SK-N-SH treated with all-trans-retinoic acid at 6 μM for 48 hours (cell line): ENCODE measurements at regions not wholly inside any gene's neighbourhood (a gene's known extent, or its start where the extent isn't known, plus 50 kb on each side); places are given as distances from the start of the nearest gene placed in this dataset.

Experiments
- ATAC-seq: fragments of 200-7000 bp; cut with Tn5 transposase; 3 replicates; pipeline ENCODE4 v1.9.1; 2020; ENCODE audit warnings: mild to moderate bottlenecking, moderate library complexity
- ARNTL ChIP-seq: fragments of 450-650 bp; formaldehyde crosslinking; IDR thresholded peaks from 2 replicates; pipeline ENCODE4 v1.5.0; 2020; ENCODE audit warnings: low read depth, mild to moderate bottlenecking, moderate library complexity, borderline replicate concordance
- BACH2 ChIP-seq: fragments of 250-450 bp; sonication (Bioruptor Pico); IDR thresholded peaks from 2 replicates; pipeline ENCODE4 v1.9.0; 2021; ENCODE audit warnings: mild to moderate bottlenecking, borderline replicate concordance
- CREB5 ChIP-seq: fragments of 250-450 bp; sonication (Bioruptor Pico); IDR thresholded peaks from 2 replicates; pipeline ENCODE4 v1.5.1; 2020; ENCODE audit warnings: low read depth, mild to moderate bottlenecking, moderate library complexity
- CSDC2 ChIP-seq: fragments of 250-450 bp; sonication (Bioruptor Pico); IDR thresholded peaks from 2 replicates; pipeline ENCODE4 v1.5.0; 2020; ENCODE audit warnings: mild to moderate bottlenecking, moderate library complexity
- ESRRG ChIP-seq: fragments of 250-450 bp; sonication (Bioruptor Pico); IDR thresholded peaks from 2 replicates; pipeline ENCODE4 v1.6.1; 2021; ENCODE audit warnings: mild to moderate bottlenecking
- GLIS3 ChIP-seq: fragments of 250-450 bp; sonication (Bioruptor Pico); IDR thresholded peaks from 2 replicates; pipeline ENCODE4 v1.5.0; 2020; ENCODE audit warnings: mild to moderate bottlenecking, moderate library complexity
- ISL1 ChIP-seq: fragments of 250-450 bp; sonication (Bioruptor Pico); IDR thresholded peaks from 2 replicates; pipeline ENCODE4 v2.1.2; 2022; ENCODE audit warnings: mild to moderate bottlenecking, moderate library complexity
- OSR1 ChIP-seq: fragments of 250-450 bp; sonication (Bioruptor Pico); IDR thresholded peaks from 2 replicates; pipeline ENCODE4 v1.8.0; 2022; ENCODE audit warnings: moderate library complexity, mild to moderate bottlenecking, inconsistent platforms
- PPARA ChIP-seq: fragments of 250-450 bp; sonication (Bioruptor Pico); IDR thresholded peaks from 2 replicates; pipeline ENCODE4 v1.5.0; 2020; ENCODE audit warnings: mild to moderate bottlenecking, borderline replicate concordance
- RARB ChIP-seq: fragments of 250-450 bp; sonication (Bioruptor Pico); IDR thresholded peaks from 2 replicates; pipeline ENCODE4 v1.8.0; 2021; ENCODE audit warnings: mild to moderate bottlenecking, moderate library complexity
- SNAI2 ChIP-seq: fragments of 250-450 bp; sonication (Bioruptor Pico); IDR thresholded peaks from 2 replicates; pipeline ENCODE4 v1.5.0; 2020; ENCODE audit warnings: mild to moderate bottlenecking, moderate library complexity
- TCF4 ChIP-seq: fragments of 250-450 bp; sonication (Bioruptor Pico); IDR thresholded peaks from 2 replicates; pipeline ENCODE4 v1.8.0; 2021; ENCODE audit warnings: mild to moderate bottlenecking, moderate library complexity, borderline replicate concordance
- TOX ChIP-seq: fragments of 250-450 bp; sonication (Bioruptor Pico); IDR thresholded peaks from 2 replicates; pipeline ENCODE4 v1.8.0; 2021; ENCODE audit warnings: mild to moderate bottlenecking, moderate library complexity, borderline replicate concordance
- ZC3H10 ChIP-seq: fragments of 250-450 bp; sonication (Bioruptor Pico); IDR thresholded peaks from 2 replicates; pipeline ENCODE4 v1.5.1; 2021; ENCODE audit warnings: mild to moderate bottlenecking, moderate library complexity
- ZFP3 ChIP-seq: fragments of 250-450 bp; sonication (Bioruptor Pico); IDR thresholded peaks from 2 replicates; pipeline ENCODE4 v1.5.0; 2020; ENCODE audit warnings: mild to moderate bottlenecking, moderate library complexity
- ZFP30 ChIP-seq: fragments of 450-650 bp; formaldehyde crosslinking; IDR thresholded peaks from 2 replicates; pipeline ENCODE4 v1.5.0; 2022; ENCODE audit warnings: mild to moderate bottlenecking, moderate library complexity
- ZNF565 ChIP-seq: fragments of 450-650 bp; formaldehyde crosslinking; conservative IDR thresholded peaks from 2 replicates; pipeline ENCODE4 v1.5.0; 2020; ENCODE audit warnings: low read depth, mild to moderate bottlenecking, moderate library complexity
- ZNF70 ChIP-seq: fragments of 450-650 bp; formaldehyde crosslinking; IDR thresholded peaks from 2 replicates; pipeline ENCODE4 v1.5.0; 2020; ENCODE audit warnings: mild to moderate bottlenecking, moderate library complexity
- ZNF8 ChIP-seq: fragments of 450-650 bp; formaldehyde crosslinking; IDR thresholded peaks from 2 replicates; pipeline ENCODE4 v1.5.0; 2020; ENCODE audit warnings: mild to moderate bottlenecking, moderate library complexity
- TF ChIP-seq, protein P1 (sequence below): fragments of 250-450 bp; sonication (Bioruptor Pico); IDR thresholded peaks from 2 replicates; pipeline ENCODE4 v1.5.1; 2021; ENCODE audit warnings: mild to moderate bottlenecking, moderate library complexity
- TF ChIP-seq, protein P2 (sequence below): fragments of 250-450 bp; sonication (Bioruptor Pico); IDR thresholded peaks from 2 replicates; pipeline ENCODE4 v1.8.0; 2021; ENCODE audit warnings: low read depth, mild to moderate bottlenecking, moderate library complexity, borderline replicate concordance
- TF ChIP-seq, protein P3 (sequence below): fragments of 250-450 bp; sonication (Bioruptor Pico); IDR thresholded peaks from 2 replicates; pipeline ENCODE4 v1.5.0; 2020; ENCODE audit warnings: mild to moderate bottlenecking, moderate library complexity
- TF ChIP-seq, protein P4 (sequence below): fragments of 250-450 bp; sonication (Bioruptor Pico); IDR thresholded peaks from 2 replicates; pipeline ENCODE4 v1.8.0; 2020; ENCODE audit warnings: mild to moderate bottlenecking, moderate library complexity, borderline replicate concordance

- TF ChIP-seq ZNF565 (CRISPR knock-in tag) (no peak), CREB5 (CRISPR knock-in tag) (no peak), CSDC2 (CRISPR knock-in tag) (no peak), ISL1 (no peak), PPARA (CRISPR knock-in tag) (no peak)
These were observed 69.1 kb upstream of the PTCH1 start for GRCh38 chr9:95585824-95586223.

DNA sequence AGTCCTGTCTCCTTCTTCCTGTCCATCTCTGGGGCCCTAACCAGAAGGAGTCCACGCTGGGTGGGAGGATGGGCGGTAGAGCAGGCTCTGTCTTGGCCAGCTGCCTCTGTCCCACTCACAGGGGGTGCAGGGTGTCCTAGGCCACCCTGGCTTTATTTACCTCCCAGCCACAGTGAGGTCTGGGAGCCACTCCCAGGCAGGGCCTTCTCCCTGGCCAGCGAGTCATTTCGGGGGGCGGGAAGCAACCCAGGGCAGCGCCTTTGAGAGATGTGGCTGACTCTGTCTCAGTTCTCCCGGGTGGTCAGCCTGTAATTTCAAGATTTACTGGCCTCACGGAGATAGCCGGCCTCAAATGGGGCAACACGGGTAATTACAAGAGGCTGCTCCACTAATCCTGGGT is 67.4 kb upstream of the PTCH1 start:
- ATAC-seq, result no peak
- TF ChIP-seq, protein P1, sequence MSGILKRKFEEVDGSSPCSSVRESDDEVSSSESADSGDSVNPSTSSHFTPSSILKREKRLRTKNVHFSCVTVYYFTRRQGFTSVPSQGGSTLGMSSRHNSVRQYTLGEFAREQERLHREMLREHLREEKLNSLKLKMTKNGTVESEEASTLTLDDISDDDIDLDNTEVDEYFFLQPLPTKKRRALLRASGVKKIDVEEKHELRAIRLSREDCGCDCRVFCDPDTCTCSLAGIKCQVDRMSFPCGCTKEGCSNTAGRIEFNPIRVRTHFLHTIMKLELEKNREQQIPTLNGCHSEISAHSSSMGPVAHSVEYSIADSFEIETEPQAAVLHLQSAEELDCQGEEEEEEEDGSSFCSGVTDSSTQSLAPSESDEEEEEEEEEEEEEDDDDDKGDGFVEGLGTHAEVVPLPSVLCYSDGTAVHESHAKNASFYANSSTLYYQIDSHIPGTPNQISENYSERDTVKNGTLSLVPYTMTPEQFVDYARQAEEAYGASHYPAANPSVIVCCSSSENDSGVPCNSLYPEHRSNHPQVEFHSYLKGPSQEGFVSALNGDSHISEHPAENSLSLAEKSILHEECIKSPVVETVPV, result no peak
- TF ChIP-seq, protein P2, sequence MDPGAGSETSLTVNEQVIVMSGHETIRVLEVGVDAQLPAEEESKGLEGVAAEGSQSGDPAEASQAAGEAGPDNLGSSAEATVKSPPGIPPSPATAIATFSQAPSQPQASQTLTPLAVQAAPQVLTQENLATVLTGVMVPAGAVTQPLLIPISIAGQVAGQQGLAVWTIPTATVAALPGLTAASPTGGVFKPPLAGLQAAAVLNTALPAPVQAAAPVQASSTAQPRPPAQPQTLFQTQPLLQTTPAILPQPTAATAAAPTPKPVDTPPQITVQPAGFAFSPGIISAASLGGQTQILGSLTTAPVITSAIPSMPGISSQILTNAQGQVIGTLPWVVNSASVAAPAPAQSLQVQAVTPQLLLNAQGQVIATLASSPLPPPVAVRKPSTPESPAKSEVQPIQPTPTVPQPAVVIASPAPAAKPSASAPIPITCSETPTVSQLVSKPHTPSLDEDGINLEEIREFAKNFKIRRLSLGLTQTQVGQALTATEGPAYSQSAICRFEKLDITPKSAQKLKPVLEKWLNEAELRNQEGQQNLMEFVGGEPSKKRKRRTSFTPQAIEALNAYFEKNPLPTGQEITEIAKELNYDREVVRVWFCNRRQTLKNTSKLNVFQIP, result no peak
- no peak for TF ChIP-seq TOX (CRISPR knock-in tag)
- no peak for TF ChIP-seq CREB5 (CRISPR knock-in tag)
- TF ChIP-seq PPARA (CRISPR knock-in tag), result no peak
- TF ChIP-seq OSR1 (CRISPR knock-in tag), result no peak
- TF ChIP-seq ZFP30 (CRISPR knock-in tag), result no peak
- TF ChIP-seq ZC3H10, result no peak
- no peak for TF ChIP-seq RARB (CRISPR knock-in tag)
- no peak for TF ChIP-seq CSDC2 (CRISPR knock-in tag)
- no peak for TF ChIP-seq ZNF8 (CRISPR knock-in tag)
- TF ChIP-seq BACH2 (CRISPR knock-in tag), result no peak
- TF ChIP-seq SNAI2 (CRISPR knock-in tag), result no peak
- TF ChIP-seq GLIS3 (CRISPR knock-in tag), result no peak
- TF ChIP-seq, protein P3, sequence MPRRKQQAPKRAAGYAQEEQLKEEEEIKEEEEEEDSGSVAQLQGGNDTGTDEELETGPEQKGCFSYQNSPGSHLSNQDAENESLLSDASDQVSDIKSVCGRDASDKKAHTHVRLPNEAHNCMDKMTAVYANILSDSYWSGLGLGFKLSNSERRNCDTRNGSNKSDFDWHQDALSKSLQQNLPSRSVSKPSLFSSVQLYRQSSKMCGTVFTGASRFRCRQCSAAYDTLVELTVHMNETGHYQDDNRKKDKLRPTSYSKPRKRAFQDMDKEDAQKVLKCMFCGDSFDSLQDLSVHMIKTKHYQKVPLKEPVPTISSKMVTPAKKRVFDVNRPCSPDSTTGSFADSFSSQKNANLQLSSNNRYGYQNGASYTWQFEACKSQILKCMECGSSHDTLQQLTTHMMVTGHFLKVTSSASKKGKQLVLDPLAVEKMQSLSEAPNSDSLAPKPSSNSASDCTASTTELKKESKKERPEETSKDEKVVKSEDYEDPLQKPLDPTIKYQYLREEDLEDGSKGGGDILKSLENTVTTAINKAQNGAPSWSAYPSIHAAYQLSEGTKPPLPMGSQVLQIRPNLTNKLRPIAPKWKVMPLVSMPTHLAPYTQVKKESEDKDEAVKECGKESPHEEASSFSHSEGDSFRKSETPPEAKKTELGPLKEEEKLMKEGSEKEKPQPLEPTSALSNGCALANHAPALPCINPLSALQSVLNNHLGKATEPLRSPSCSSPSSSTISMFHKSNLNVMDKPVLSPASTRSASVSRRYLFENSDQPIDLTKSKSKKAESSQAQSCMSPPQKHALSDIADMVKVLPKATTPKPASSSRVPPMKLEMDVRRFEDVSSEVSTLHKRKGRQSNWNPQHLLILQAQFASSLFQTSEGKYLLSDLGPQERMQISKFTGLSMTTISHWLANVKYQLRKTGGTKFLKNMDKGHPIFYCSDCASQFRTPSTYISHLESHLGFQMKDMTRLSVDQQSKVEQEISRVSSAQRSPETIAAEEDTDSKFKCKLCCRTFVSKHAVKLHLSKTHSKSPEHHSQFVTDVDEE (CRISPR knock-in tag), result no peak
- TF ChIP-seq ZNF70 (CRISPR knock-in tag), result no peak
- no peak for TF ChIP-seq ESRRG (CRISPR knock-in tag)
- TF ChIP-seq, all 23 proteins: peak for 0

More at GRCh38 chr9:95585824-95586223, 69.1 kb upstream of the PTCH1 start:
- no peak for ATAC-seq

DNA sequence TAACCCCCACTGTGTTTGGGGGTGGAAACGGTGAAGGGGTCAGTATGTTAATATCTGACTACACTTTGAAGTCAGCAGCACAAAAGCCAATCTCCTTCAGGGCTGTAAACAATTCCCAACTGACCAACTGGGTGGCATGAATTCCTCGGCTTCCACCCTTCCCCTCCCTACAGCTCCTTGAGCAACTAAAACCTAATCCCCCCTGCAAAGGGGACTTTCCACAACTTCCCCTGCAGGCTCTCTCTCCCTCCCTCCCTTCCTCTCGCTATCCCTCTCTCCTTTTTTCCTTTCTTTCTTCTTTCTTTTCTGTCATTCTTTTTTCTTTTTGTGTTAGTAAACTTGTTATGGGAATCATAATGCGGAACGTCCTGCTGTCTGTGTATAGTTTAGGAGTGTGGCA is 65.1 kb upstream of the PTCH1 start:
- no peak for ATAC-seq
- TF ChIP-seq PPARA (CRISPR knock-in tag), result no peak
- no peak for TF ChIP-seq ESRRG (CRISPR knock-in tag)
- TF ChIP-seq, protein P4, sequence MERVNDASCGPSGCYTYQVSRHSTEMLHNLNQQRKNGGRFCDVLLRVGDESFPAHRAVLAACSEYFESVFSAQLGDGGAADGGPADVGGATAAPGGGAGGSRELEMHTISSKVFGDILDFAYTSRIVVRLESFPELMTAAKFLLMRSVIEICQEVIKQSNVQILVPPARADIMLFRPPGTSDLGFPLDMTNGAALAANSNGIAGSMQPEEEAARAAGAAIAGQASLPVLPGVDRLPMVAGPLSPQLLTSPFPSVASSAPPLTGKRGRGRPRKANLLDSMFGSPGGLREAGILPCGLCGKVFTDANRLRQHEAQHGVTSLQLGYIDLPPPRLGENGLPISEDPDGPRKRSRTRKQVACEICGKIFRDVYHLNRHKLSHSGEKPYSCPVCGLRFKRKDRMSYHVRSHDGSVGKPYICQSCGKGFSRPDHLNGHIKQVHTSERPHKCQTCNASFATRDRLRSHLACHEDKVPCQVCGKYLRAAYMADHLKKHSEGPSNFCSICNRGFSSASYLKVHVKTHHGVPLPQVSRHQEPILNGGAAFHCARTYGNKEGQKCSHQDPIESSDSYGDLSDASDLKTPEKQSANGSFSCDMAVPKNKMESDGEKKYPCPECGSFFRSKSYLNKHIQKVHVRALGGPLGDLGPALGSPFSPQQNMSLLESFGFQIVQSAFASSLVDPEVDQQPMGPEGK (CRISPR knock-in tag), result no peak
- no peak for TF ChIP-seq CREB5 (CRISPR knock-in tag)
- TF ChIP-seq SNAI2 (CRISPR knock-in tag), result no peak
- TF ChIP-seq ZFP3 (CRISPR knock-in tag), result no peak
- TF ChIP-seq, protein P1, result no peak
- no peak for TF ChIP-seq RARB (CRISPR knock-in tag)
- TF ChIP-seq ISL1, result no peak
- no peak for TF ChIP-seq TOX (CRISPR knock-in tag)
- no peak for TF ChIP-seq ZNF565 (CRISPR knock-in tag)
- TF ChIP-seq CSDC2 (CRISPR knock-in tag), result no peak
- no peak for TF ChIP-seq OSR1 (CRISPR knock-in tag)
- TF ChIP-seq ARNTL (CRISPR knock-in tag), result no peak
- no peak for TF ChIP-seq ZNF8 (CRISPR knock-in tag)
- no peak for TF ChIP-seq TCF4 (CRISPR knock-in tag)
